ENCODE measurements at regions not wholly inside any gene's neighbourhood (a gene's known extent, or its start where the extent isn't known, plus 50 kb on each side); places are given as distances from the start of the nearest gene placed in this dataset.

- no peak overlapping the region for H2AFZ ChIP-seq (ENCODE audit: low read length)
- no peak for DNase-seq (ENCODE audit: low spot score)
- no peak for FAIRE-seq
- H3K9ac ChIP-seq (ENCODE audit: insufficient read depth, low read depth, low read length), result no peak overlapping the region
- no peaks in the 10 kb centered on the region for H3K79me2 ChIP-seq (ENCODE audit: insufficient read depth, low read length)
- ChIA-PET POLR2A (no interaction called here), CTCF (ENCODE audit: low intra/inter-chr PET ratio, low total read pairs) (no interaction called here)
- no TSS peak for BruUV-seq (replicated peaks)
- in situ Hi-C loops (cut with HindIII; ENCODE audit: extremely low pct_ligation_motif_present, low pct_unique_long_range_greater_than_20kb) (no loop called here), intact Hi-C loops (cut with micrococcal nuclease; ENCODE audit: unreplicated experiment) (no loop called here)
- no peaks in the 10 kb centered on the region for H3K36me3 ChIP-seq (replicated peaks in 1 of 2; ENCODE audit: control insufficient read depth in 1 of 2, insufficient read depth in 2 of 2, low read length in 2 of 2)
- no peak for TF ChIP-seq HNF1B (CRISPR knock-in tag; IDR thresholded peaks at IDR 0.05)
- no peak for TF ChIP-seq PRDM10 (CRISPR knock-in tag; IDR thresholded peaks at IDR 0.05; ENCODE audit: low read depth)
- no peak for TF ChIP-seq NFKBIZ (CRISPR knock-in tag; IDR thresholded peaks at IDR 0.05)
- TF ChIP-seq ZSCAN29 (CRISPR knock-in tag; conservative IDR thresholded peaks at IDR 0.05), result no peak
- no peak for TF ChIP-seq SNRNP70 (IDR thresholded peaks at IDR 0.05; ENCODE audit: low read depth, low read length)
- peaks cover 13% of the 10 kb centered on the region for H3K9me3 ChIP-seq (ENCODE audit: low read length)
- H3K4me3 ChIP-seq (replicated peaks in 1 of 3; ENCODE audit: insufficient read depth in 1 of 3, low read depth in 2 of 3, low read length in 3 of 3), result no peak overlapping the region
- H3K4me1 ChIP-seq (ENCODE audit: insufficient read depth, low read length), result peaks cover 35% of the 10 kb centered on the region
- H3K4me2 ChIP-seq (ENCODE audit: low read depth, low read length), result peak overlapping the region; percentile 16; the same call in 1 of the 2 replicates
- 79% methylated on average over 2 of the region's 3 CpGs for WGBS (ENCODE audit: low lambda C conversion rate)
- no peaks in the 10 kb centered on the region for H4K20me1 ChIP-seq (ENCODE audit: insufficient read depth, low read length)
- no peak overlapping the region for H3K27ac ChIP-seq (ENCODE audit: extremely low read length, insufficient read depth, low read length)
- H3K27me3 ChIP-seq (ENCODE audit: control insufficient read depth in 1 of 2, insufficient read depth in 2 of 2, low read length in 2 of 2), result peaks cover 1 to 9% of the 10 kb centered on the region in 2 experiments; a peak in 3 of 5 replicates
- ATAC-seq, result peak; percentile 14; the same call in 2 of the 3 replicates
These were observed 113.3 kb downstream of the ZNF280B start for GRCh38 chr22:22395245-22395644.

All from HepG2 (cell line).